Upper lobe of right lung (tissue), 1 donor: ENCODE measurements at regions not wholly inside any gene's neighbourhood (a gene's known extent, or its start where the extent isn't known, plus 50 kb on each side); places are given as distances from the start of the nearest gene placed in this dataset.

Source experiments
- ATAC-seq: fragments of 200-7000 bp; cut with Tn5 transposase; one replicate; pipeline ENCODE4 v1.9.1; 2020; ENCODE audit warnings: mild to moderate bottlenecking, moderate library complexity
- DNase-seq: peaks from one replicate; pipeline ENCODE4 v3.0.0-alpha.2; 2020
- H3K27ac ChIP-seq: fragments of 200-600 bp; one replicate; pipeline ENCODE4 v1.8.0; 2022
- H3K27me3 ChIP-seq: fragments of 200-600 bp; one replicate; pipeline ENCODE4 v1.8.0; 2022; ENCODE audit warnings: mild to moderate bottlenecking
- H3K36me3 ChIP-seq: fragments of 200-600 bp; one replicate; pipeline ENCODE4 v1.8.0; 2022
- H3K4me1 ChIP-seq: fragments of 200-600 bp; one replicate; pipeline ENCODE4 v1.8.0; 2022
- H3K4me3 ChIP-seq: fragments of 200-600 bp; one replicate; pipeline ENCODE4 v1.8.0; 2022; ENCODE audit warnings: mild to moderate bottlenecking
- H3K9me3 ChIP-seq: fragments of 200-600 bp; one replicate; pipeline ENCODE4 v1.8.0; 2022
- CTCF ChIP-seq: fragments of 200-600 bp; IDR thresholded peaks from one replicate; pipeline ENCODE4 v1.8.0; 2022; ENCODE audit warnings: antibody characterized with exemption
- intact Hi-C: fragments of 100-400 bp; cut with DNase I; formaldehyde crosslinking; loops from one replicate; pipeline ENCODE4 v1.11.0; 2022
- donor health status: DM: no; HTN: yes; CAD: no; lungs with severe emphysema.

- H3K36me3 ChIP-seq, result no peaks in the 10 kb centered on the region
- DNase-seq (no peak), ATAC-seq (no peak)
- no peak overlapping the region for H3K27ac ChIP-seq
- no peaks in the 10 kb centered on the region for H3K27me3 ChIP-seq
- intact Hi-C loops, result no loop called here
- no peaks in the 10 kb centered on the region for H3K4me1 ChIP-seq
- no peaks in the 10 kb centered on the region for H3K9me3 ChIP-seq
- no peak for TF ChIP-seq CTCF
- no peak overlapping the region for H3K4me3 ChIP-seq
Observed at GRCh38 chr3:61507946-61508345, 53.4 kb upstream of the PTPRG start.
